GM12878 (cell line): ENCODE measurements at regions not wholly inside any gene's neighbourhood (a gene's known extent, or its start where the extent isn't known, plus 50 kb on each side); places are given as distances from the start of the nearest gene placed in this dataset.

ENCODE experiments used
- ATAC-seq: fragments of 200-7000 bp; cut with Tn5 transposase; 3 replicates; pipeline ENCODE4 v1.9.1; 2020; ENCODE audit warnings: mild to moderate bottlenecking, moderate library complexity
- BruUV-seq: library from RNA; stranded (reverse); fragments of 400-500 nt; replicated peaks from 2 replicates; lab custom pipeline; 2021; lab: Mats Ljungman, UMichigan
- CTCF ChIA-PET: fragments of 300-600 bp; sonication (Branson Sonifier 250); formaldehyde crosslinking; extraction: SDS; loops from one replicate; lab custom pipeline; 2021; ENCODE audit warnings: inconsistent platforms; lab: Yijun Ruan, JAX
- POLR2A ChIA-PET: fragments of 350-600 bp; formaldehyde crosslinking; extraction: SDS; loops from one replicate; lab custom pipeline; 2021; ENCODE audit warnings: inconsistent platforms; lab: Charles Lee
- RAD21 ChIA-PET: fragments of 300-600 bp; sonication (Branson Sonifier 250); formaldehyde crosslinking; loops from one replicate; lab custom pipeline; 2023; ENCODE audit warnings: antibody characterized with exemption; ENCODE audit not compliant: unreplicated experiment; lab: Charles Lee
- SMC1A ChIA-PET: fragments of 300-600 bp; sonication (Branson Sonifier 250); formaldehyde crosslinking; loops from one replicate; lab custom pipeline; 2023; ENCODE audit not compliant: unreplicated experiment, uncharacterized antibody; lab: Charles Lee
- DNase-seq: peaks from one replicate; pipeline ENCODE4 v3.0.0-alpha.2; 2011; ENCODE audit warnings: low read depth, low spot score
- FAIRE-seq: peaks from 3 replicates; lab custom pipeline; 2011; peaks lifted over from hg19 to GRCh38; lab: Jason Lieb, UNC
- H2AFZ ChIP-seq: 2 replicates; pipeline ENCODE4 v1.6.0; 2011; ENCODE audit warnings: low read depth, low read length, control low read depth; ENCODE audit not compliant: control insufficient read depth
- H3K27ac ChIP-seq: 2 replicates; pipeline ENCODE4 v1.5.1; 2011; ENCODE audit warnings: control low read depth; ENCODE audit not compliant: control insufficient read depth, insufficient read depth
- H3K27me3 ChIP-seq, 2 experiments: replicated peaks in 1 of 2; 2 replicates each; pipeline versions ENCODE4 v1.6.0 to v1.6.1; 2011; ENCODE audit warnings: low read length in 1 of 2; ENCODE audit not compliant: control insufficient read depth in 2 of 2, insufficient read depth in 2 of 2
- H3K36me3 ChIP-seq, 2 experiments: 2 replicates each; pipeline ENCODE4 v1.5.1; 2011; ENCODE audit warnings: low read length in 1 of 2; ENCODE audit not compliant: control insufficient read depth in 2 of 2, insufficient read depth in 2 of 2
- H3K4me1 ChIP-seq: 2 replicates; pipeline ENCODE4 v1.6.1; 2011; ENCODE audit warnings: mild to moderate bottlenecking, low read length, moderate library complexity, mixed read lengths; ENCODE audit not compliant: control insufficient read depth, insufficient read depth
- H3K4me2 ChIP-seq: 2 replicates; pipeline ENCODE4 v1.6.0; 2011; ENCODE audit warnings: control low read depth; ENCODE audit not compliant: control insufficient read depth, insufficient read depth
- H3K4me3 ChIP-seq: fragments of 200-600 bp; sonication (generic); 2 replicates; pipeline ENCODE4 v1.5.1; 2016
- H3K79me2 ChIP-seq: 2 replicates; pipeline ENCODE4 v1.6.0; 2011; ENCODE audit warnings: low read length; ENCODE audit not compliant: control insufficient read depth, insufficient read depth
- H3K9ac ChIP-seq: 2 replicates; pipeline ENCODE4 v1.8.0; 2011; ENCODE audit warnings: low read length, control low read depth, mixed read lengths; ENCODE audit not compliant: control insufficient read depth, insufficient read depth
- H3K9me3 ChIP-seq: replicated peaks from 3 replicates; pipeline ENCODE4 v1.5.1; 2011; ENCODE audit warnings: mild to moderate bottlenecking, low read length; ENCODE audit not compliant: control insufficient read depth, insufficient read depth
- H4K20me1 ChIP-seq: 2 replicates; pipeline ENCODE4 v1.6.0; 2011; ENCODE audit not compliant: control insufficient read depth, insufficient read depth
- BMI1 ChIP-seq: fragments of 450-650 bp; IDR thresholded peaks from 2 replicates; pipeline ENCODE4 v1.6.1; 2016; ENCODE audit warnings: mild to moderate bottlenecking, moderate library complexity, borderline replicate concordance
- ELK1 ChIP-seq: IDR thresholded peaks from 2 replicates; pipeline ENCODE4 v1.6.1; 2012; ENCODE audit warnings: low read depth, low read length, improper control_type of control experiment
- ETV6 ChIP-seq, 2 experiments: fragments of 450-650 bp in 1 of 2; IDR thresholded peaks in 1 of 2; conservative IDR thresholded peaks in 1 of 2; 2 replicates each; pipeline ENCODE4 v1.6.1; 2014; ENCODE audit warnings: antibody characterized with exemption in 1 of 2, borderline replicate concordance in 1 of 2, low read depth in 1 of 2, mild to moderate bottlenecking in 1 of 2, moderate library complexity in 1 of 2
- FOXM1 ChIP-seq: IDR thresholded peaks from 2 replicates; pipeline ENCODE4 v1.6.1; 2012; ENCODE audit warnings: low read depth, mild to moderate bottlenecking, inconsistent platforms, low read length, moderate library complexity
- GATAD2B ChIP-seq: fragments of 450-650 bp; conservative IDR thresholded peaks from 2 replicates; pipeline ENCODE4 v1.6.1; 2017; ENCODE audit warnings: low read depth, mild to moderate bottlenecking, moderate library complexity
- LARP7 ChIP-seq: fragments of 450-650 bp; IDR thresholded peaks from 2 replicates; pipeline ENCODE4 v1.6.1; 2017; ENCODE audit warnings: mild to moderate bottlenecking
- MEF2B ChIP-seq: fragments of 450-650 bp; IDR thresholded peaks from 2 replicates; pipeline ENCODE4 v1.6.1; 2018; ENCODE audit warnings: mild to moderate bottlenecking, moderate library complexity; ENCODE audit not compliant: partially characterized antibody, poor library complexity, severe bottlenecking
- NFXL1 ChIP-seq: fragments of 450-650 bp; IDR thresholded peaks from 2 replicates; pipeline ENCODE4 v1.6.1; 2017; ENCODE audit warnings: antibody characterized with exemption, mild to moderate bottlenecking, borderline replicate concordance
- POLR2AphosphoS5 ChIP-seq: IDR thresholded peaks from 2 replicates; pipeline ENCODE4 v1.6.1; 2011; ENCODE audit warnings: mild to moderate bottlenecking, low read length, inconsistent platforms
- TCF12 ChIP-seq: IDR thresholded peaks from 2 replicates; pipeline ENCODE4 v1.6.1; 2011; ENCODE audit warnings: low read depth, mild to moderate bottlenecking, low read length
- YY1 ChIP-seq: IDR thresholded peaks from 2 replicates; pipeline ENCODE4 v1.6.1; 2011; ENCODE audit warnings: low read depth, mild to moderate bottlenecking, low read length
- ZNF217 ChIP-seq: fragments of 450-650 bp; IDR thresholded peaks from 2 replicates; pipeline ENCODE4 v1.6.1; 2017; ENCODE audit warnings: antibody characterized with exemption, mild to moderate bottlenecking
- ZNF274 ChIP-seq: IDR thresholded peaks from one replicate; pipeline ENCODE4 v1.8.0; 2011; ENCODE audit not compliant: insufficient read length, insufficient read depth
- ZNF592 ChIP-seq: fragments of 450-650 bp; IDR thresholded peaks from 2 replicates; pipeline ENCODE4 v1.6.1; 2017; ENCODE audit warnings: mild to moderate bottlenecking, moderate library complexity
- WGBS: methylation state at CpG from one replicate; pipeline ENCODE4 v1.1.6; 2016; ENCODE audit warnings: low lambda C conversion rate; ENCODE audit not compliant: insufficient replicate concordance, insufficient coverage; ENCODE audit errors: missing lambda C conversion rate; 5-methylcytosine and 5-hydroxymethylcytosine counted together
- in situ Hi-C: fragments of 300-500 bp; cut with MboI; formaldehyde crosslinking; loops from 9 replicates; pipeline ENCODE4 v1.14.3; 2018; ENCODE audit warnings: mixed read lengths
- intact Hi-C: fragments of 100-400 bp; cut with micrococcal nuclease; formaldehyde crosslinking; loops from one replicate; pipeline ENCODE4 v1.14.2; 2022; ENCODE audit not compliant: unreplicated experiment

- H3K9me3 ChIP-seq, result no peaks in the 10 kb centered on the region
- no peak overlapping the region for H2AFZ ChIP-seq
- POLR2A ChIA-PET, result no interaction called here
- H3K4me3 ChIP-seq, result no peak overlapping the region
- no peak overlapping the region for H3K4me2 ChIP-seq
- SMC1A ChIA-PET, result interaction anchor here (1.2 kb wide), 1 partner anchor 22 kb away, joined by 4 read pairs; no protein-coding TSS in a partner anchor
- ATAC-seq (no peak), FAIRE-seq (no peak), DNase-seq (no peak)
- H4K20me1 ChIP-seq, result no peaks in the 10 kb centered on the region
- in situ Hi-C loops, result no loop called here
- H3K27me3 ChIP-seq, result no peaks in the 10 kb centered on the region
- no peaks in the 10 kb centered on the region for H3K4me1 ChIP-seq
- no peak for TF ChIP-seq MEF2B
- TF ChIP-seq FOXM1, result no peak
- no peak for TF ChIP-seq BMI1
- no peak for TF ChIP-seq ZNF217
- no peak for TF ChIP-seq POLR2AphosphoS5
- TF ChIP-seq TCF12, result no peak
- no peak for TF ChIP-seq LARP7
- no peak for TF ChIP-seq YY1
- TF ChIP-seq NFXL1, result no peak
- TF ChIP-seq ZNF274, result no peak
- no peak for TF ChIP-seq ETV6 (conservative IDR thresholded peaks at IDR 0.05 in 1 of 2, IDR thresholded peaks at IDR 0.05 in 1 of 2; ENCODE audit: borderline replicate concordance in 1 of 2, low read depth in 1 of 2)
- TF ChIP-seq GATAD2B, result no peak
- TF ChIP-seq ZNF592, result no peak
- TF ChIP-seq ELK1, result no peak
- RAD21 ChIA-PET, result no interaction called here
- H3K79me2 ChIP-seq, result no peaks in the 10 kb centered on the region
- BruUV-seq, result no TSS peak
- intact Hi-C loops, result no loop called here
- WGBS, result 0% methylated on average over 3 of the region's 3 CpGs
- CTCF ChIA-PET, result no interaction called here
- H3K36me3 ChIP-seq, result no peaks in the 10 kb centered on the region
- no peak overlapping the region for H3K9ac ChIP-seq
- no peak overlapping the region for H3K27ac ChIP-seq
These were observed 184.6 kb downstream of the ST6GAL2 start for GRCh38 chr2:106701203-106702022.
